Ishikawa (cell line): ENCODE measurements at regions not wholly inside any gene's neighbourhood (a gene's known extent, or its start where the extent isn't known, plus 50 kb on each side); places are given as distances from the start of the nearest gene placed in this dataset.

ENCODE experiments used
- CEBPB ChIP-seq: IDR thresholded peaks from 2 replicates; pipeline ENCODE4 v1.6.1; 2012
- MAX ChIP-seq: IDR thresholded peaks from 2 replicates; pipeline ENCODE4 v1.6.1; 2012
- REST ChIP-seq: IDR thresholded peaks from 2 replicates; pipeline ENCODE4 v1.6.1; 2012; ENCODE audit warnings: low read depth, mild to moderate bottlenecking
- TEAD4 ChIP-seq: IDR thresholded peaks from 2 replicates; pipeline ENCODE4 v1.6.1; 2012

DNA sequence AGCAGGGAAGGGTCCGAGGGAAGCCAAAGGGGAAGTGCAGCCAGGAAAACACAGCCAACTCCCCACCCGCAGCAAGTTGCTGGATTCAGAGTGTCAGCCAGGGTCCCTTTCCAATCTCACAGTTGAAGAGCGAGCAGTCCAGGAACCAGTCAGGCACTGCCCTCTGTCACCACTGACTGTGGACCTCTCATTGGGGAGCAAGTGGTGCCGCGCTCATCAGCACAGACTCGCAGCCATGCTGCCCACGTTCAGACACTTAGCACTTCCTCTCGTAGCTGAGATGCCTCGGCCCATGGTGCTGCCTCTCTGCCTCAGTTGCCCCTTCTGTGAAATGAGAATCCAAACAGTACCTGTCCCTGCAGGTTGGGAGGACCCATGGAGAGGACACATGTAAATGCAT lies 123.6 kb upstream of the CHST15 start:
- TF ChIP-seq MAX (no peak), REST (no peak), TEAD4 (no peak), CEBPB (no peak)
